HEK293T (cell line): ENCODE measurements at regions not wholly inside any gene's neighbourhood (a gene's known extent, or its start where the extent isn't known, plus 50 kb on each side); places are given as distances from the start of the nearest gene placed in this dataset.

Experiments
- ARNT ChIP-seq: fragments of 450-650 bp; IDR thresholded peaks from 2 replicates; pipeline ENCODE4 v1.6.1; 2017; ENCODE audit warnings: mild to moderate bottlenecking
- BHLHE40 ChIP-seq: fragments of 450-650 bp; IDR thresholded peaks from 2 replicates; pipeline ENCODE4 v1.6.1; 2016; ENCODE audit warnings: mild to moderate bottlenecking, moderate library complexity, borderline replicate concordance
- FOXK2 ChIP-seq: fragments of 450-650 bp; IDR thresholded peaks from 2 replicates; pipeline ENCODE4 v1.6.1; 2016; ENCODE audit warnings: mild to moderate bottlenecking
- FOXM1 ChIP-seq: fragments of 450-650 bp; IDR thresholded peaks from 2 replicates; pipeline ENCODE4 v1.6.1; 2017; ENCODE audit warnings: mild to moderate bottlenecking, borderline replicate concordance
- L3MBTL2 ChIP-seq: fragments of 450-650 bp; conservative IDR thresholded peaks from 2 replicates; pipeline ENCODE4 v1.6.1; 2016; ENCODE audit warnings: mild to moderate bottlenecking
- SUZ12 ChIP-seq: fragments of 450-650 bp; IDR thresholded peaks from 2 replicates; pipeline ENCODE4 v1.6.1; 2016; ENCODE audit warnings: mild to moderate bottlenecking
- ZNF384 ChIP-seq: fragments of 450-650 bp; IDR thresholded peaks from 2 replicates; pipeline ENCODE4 v1.6.1; 2016

DNA sequence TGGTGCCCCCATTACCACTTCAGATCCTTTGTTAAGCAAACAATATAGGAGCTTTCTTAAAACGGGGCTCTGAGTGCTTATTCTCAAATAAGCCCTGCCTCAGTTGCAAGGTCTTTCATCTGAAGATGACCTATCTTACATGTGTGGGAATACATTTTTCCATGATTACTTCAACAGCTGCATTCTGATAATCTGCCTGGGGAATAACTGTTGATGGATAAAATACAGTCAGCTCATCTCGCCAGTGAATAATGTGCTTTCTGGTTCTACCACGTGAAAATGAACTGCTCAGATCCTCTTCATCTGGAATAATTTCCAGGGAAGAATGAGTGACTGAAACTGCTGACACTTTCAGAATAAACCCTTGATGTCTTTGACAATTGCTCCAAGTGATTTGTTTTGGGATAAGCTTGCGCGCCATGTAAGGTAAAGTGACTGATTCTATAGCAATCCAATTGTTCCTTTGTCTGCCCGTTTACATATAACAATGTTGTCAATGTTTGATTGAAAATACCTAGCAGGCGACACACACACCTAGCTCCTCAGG lies 161.3 kb downstream of the RTL9 start:
- TF ChIP-seq SUZ12 (no peak), ZNF384 (no peak), BHLHE40 (no peak), ARNT (no peak), FOXM1 (no peak), FOXK2 (no peak), L3MBTL2 (no peak)
